GM06990 (cell line): ENCODE measurements at regions not wholly inside any gene's neighbourhood (a gene's known extent, or its start where the extent isn't known, plus 50 kb on each side); places are given as distances from the start of the nearest gene placed in this dataset.

Experiments used
- DNase-seq: peaks from one replicate; pipeline ENCODE4 v3.0.0-alpha.2; 2011; ENCODE audit not compliant: insufficient read length; ENCODE audit errors: extremely low read depth
- H3K27me3 ChIP-seq: replicated peaks from 2 replicates; pipeline ENCODE4 v1.6.0; 2011; ENCODE audit warnings: low read length; ENCODE audit not compliant: control insufficient read depth, insufficient read depth
- H3K36me3 ChIP-seq: 2 replicates; pipeline ENCODE4 v1.5.1; 2011; ENCODE audit warnings: low read length; ENCODE audit not compliant: control insufficient read depth, insufficient read depth
- H3K4me3 ChIP-seq: replicated peaks from 2 replicates; pipeline ENCODE4 v1.5.1; 2011; ENCODE audit warnings: low read depth, mild to moderate bottlenecking, control low read depth, low read length
- TF ChIP-seq, protein P1 (sequence below): IDR thresholded peaks from 2 replicates; pipeline ENCODE4 v1.5.1; 2011; ENCODE audit warnings: low read length, control low read depth, mild to moderate bottlenecking, inconsistent platforms; ENCODE audit not compliant: insufficient read depth, poor library complexity, severe bottlenecking

DNA sequence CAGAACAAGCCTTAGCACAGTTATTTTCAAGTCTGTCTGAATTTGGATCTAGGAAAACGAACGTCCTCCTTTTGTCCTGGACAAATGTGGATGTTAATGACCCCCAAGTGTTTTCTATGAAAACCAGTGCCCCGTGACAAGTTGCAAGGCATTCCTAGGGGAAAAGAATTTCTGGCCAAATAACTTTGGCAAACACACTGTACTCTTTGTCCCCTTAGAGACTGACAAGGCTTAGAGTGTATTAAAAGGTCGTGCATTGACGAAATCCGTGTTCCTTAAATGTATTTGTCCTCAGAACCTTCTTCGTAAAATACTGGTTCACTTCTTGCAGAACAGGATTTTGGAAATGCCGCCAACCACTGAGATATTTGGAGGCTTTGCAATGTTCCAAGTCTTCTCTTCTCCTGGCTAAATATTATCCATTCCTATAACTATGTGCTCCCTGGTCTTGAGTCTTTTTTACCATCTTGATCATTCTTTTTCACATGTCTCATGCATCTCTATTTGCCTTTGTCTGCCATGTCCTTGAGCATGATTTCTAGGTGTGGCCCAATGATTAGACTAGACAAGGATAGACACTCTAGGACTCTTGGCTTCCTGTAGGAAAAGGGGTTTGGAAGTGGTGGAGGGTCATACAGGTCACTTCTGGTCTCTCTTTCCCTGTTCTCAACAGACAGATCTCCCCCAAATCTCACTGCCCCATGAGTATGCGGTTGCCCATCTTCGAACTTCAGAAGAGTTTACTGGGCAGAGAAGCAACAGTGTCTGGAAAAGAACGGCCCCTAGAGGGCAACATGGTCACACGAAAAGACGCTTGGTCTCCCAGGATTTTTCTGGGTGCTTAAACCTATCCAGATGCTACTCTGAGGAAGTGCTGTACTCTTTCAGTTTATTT, 117.5 kb downstream of the EDEM1 start:
- Histone ChIP-seq H3K36me3 (no peaks in the 10 kb centered on the region), H3K27me3 (no peaks in the 10 kb centered on the region), H3K4me3 (no peak overlapping the region)
- TF ChIP-seq, protein P1, sequence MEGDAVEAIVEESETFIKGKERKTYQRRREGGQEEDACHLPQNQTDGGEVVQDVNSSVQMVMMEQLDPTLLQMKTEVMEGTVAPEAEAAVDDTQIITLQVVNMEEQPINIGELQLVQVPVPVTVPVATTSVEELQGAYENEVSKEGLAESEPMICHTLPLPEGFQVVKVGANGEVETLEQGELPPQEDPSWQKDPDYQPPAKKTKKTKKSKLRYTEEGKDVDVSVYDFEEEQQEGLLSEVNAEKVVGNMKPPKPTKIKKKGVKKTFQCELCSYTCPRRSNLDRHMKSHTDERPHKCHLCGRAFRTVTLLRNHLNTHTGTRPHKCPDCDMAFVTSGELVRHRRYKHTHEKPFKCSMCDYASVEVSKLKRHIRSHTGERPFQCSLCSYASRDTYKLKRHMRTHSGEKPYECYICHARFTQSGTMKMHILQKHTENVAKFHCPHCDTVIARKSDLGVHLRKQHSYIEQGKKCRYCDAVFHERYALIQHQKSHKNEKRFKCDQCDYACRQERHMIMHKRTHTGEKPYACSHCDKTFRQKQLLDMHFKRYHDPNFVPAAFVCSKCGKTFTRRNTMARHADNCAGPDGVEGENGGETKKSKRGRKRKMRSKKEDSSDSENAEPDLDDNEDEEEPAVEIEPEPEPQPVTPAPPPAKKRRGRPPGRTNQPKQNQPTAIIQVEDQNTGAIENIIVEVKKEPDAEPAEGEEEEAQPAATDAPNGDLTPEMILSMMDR, result peak; percentile 69
- peak; percentile 9 for DNase-seq

DNA sequence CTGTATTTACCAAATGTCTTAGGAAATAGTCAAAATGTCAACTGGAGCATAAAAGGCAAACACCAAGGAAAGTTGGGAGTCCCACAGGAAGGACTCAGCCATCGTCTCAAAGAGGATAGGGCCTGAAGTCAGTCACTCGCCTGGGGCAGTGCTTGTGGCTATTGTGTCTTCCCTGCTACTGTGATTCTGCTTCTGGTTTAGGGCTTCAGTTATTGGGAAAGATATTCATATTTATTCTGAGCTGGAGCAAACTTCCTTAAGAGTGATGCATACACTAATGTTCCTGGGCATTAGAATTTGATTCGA, 118.1 kb downstream of the EDEM1 start:
- no peak for DNase-seq
- no peaks in the 10 kb centered on the region for H3K27me3 ChIP-seq
- TF ChIP-seq, protein P1, result no peak
- H3K4me3 ChIP-seq, result no peak overlapping the region
- H3K36me3 ChIP-seq, result no peaks in the 10 kb centered on the region

DNA sequence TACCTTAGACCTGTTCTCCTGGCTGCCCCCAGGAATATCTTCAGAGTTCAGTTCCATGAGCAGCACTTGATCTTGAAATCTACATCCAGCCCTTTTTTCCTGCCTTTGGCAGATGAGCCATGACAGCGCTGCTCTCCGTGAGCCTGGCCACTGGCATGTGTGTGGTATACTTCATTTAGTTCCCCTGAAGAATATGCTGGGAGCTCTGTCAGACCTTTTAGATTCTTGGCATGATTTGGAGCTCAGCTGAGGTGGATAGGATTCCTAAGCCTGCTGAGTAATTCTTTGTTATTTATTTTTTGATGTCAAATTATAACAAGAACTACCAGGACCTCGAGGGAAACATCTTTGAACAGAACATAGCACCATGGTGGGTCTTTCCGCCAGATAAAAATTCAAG, 121.7 kb downstream of the EDEM1 start:
- Histone ChIP-seq H3K27me3 (no peaks in the 10 kb centered on the region), H3K36me3 (no peaks in the 10 kb centered on the region)

DNA sequence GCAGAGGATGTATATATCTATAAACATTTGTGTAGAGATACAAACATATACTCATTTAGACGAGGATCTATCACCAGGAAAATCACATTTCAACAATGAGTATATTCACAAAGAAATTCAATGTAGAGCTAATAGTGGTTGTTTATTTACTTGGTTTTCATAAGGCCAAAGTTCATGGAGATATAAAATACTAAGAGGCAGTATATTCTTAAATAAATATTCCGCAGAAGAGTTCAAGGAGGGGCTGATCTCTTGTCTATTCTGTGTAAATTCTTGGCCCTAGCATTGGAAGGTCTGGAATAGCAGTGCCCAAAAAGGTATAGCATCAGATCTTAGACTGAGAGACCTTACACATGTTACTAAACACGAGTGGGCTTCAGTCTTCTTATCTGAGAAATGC, 122.1 kb downstream of the EDEM1 start:
- DNase-seq, result no peak
- H3K27me3 ChIP-seq, result no peaks in the 10 kb centered on the region
- H3K4me3 ChIP-seq, result no peak overlapping the region
- no peaks in the 10 kb centered on the region for H3K36me3 ChIP-seq
- TF ChIP-seq, protein P1, result no peak

More for the DNA sequence above, 121.7 kb downstream of the EDEM1 start:
- no peak for DNase-seq
- TF ChIP-seq, protein P1, result no peak
- H3K4me3 ChIP-seq, result no peak overlapping the region

DNA sequence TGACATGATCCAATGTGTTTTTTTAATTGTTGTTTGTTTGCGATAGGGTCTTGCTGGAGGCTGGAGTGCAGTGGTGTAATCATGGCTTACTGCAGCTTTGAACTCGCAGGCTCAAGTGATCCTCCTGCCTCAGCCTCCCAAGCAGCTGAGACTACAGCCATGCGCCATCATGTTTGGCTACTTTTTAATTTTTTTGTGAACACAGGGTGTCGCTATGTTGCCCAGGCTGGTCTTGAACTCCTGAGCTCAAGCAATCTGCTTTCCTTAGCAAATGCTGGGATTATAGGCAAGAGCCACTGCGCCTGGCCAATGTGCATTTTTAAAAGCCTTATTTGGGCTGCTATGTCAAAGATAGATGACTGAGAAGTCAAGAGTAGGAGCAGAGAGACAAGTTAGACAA, 123.0 kb downstream of the EDEM1 start:
- H3K36me3 ChIP-seq, result no peaks in the 10 kb centered on the region
- no peaks in the 10 kb centered on the region for H3K27me3 ChIP-seq
- no peak for DNase-seq
- no peak overlapping the region for H3K4me3 ChIP-seq
- TF ChIP-seq, protein P1, result no peak
